Suprapubic skin (tissue), 4 donors: ENCODE measurements at regions not wholly inside any gene's neighbourhood (a gene's known extent, or its start where the extent isn't known, plus 50 kb on each side); places are given as distances from the start of the nearest gene placed in this dataset.

Experiments
- DNase-seq, 2 donors: peaks; one replicate each; pipeline ENCODE4 v3.0.0-alpha.2; 2019; ENCODE audit warnings: low spot score in 2 of 2
- H3K27ac ChIP-seq: fragments of 200-600 bp; sonication (generic); one replicate; pipeline ENCODE4 v1.5.1; 2019
- H3K27me3 ChIP-seq: fragments of 200-600 bp; sonication (generic); one replicate; pipeline ENCODE4 v1.5.1; 2019
- H3K36me3 ChIP-seq: fragments of 200-600 bp; sonication (generic); one replicate; pipeline ENCODE4 v1.5.1; 2019
- H3K4me1 ChIP-seq: fragments of 200-600 bp; sonication (generic); one replicate; pipeline ENCODE4 v1.5.1; 2019
- H3K4me3 ChIP-seq: fragments of 200-600 bp; sonication (generic); one replicate; pipeline ENCODE4 v1.5.1; 2019; ENCODE audit warnings: mild to moderate bottlenecking
- H3K9me3 ChIP-seq: fragments of 200-600 bp; sonication (generic); one replicate; pipeline ENCODE4 v1.5.1; 2019
- EP300 ChIP-seq: sonication (generic); formaldehyde crosslinking; IDR thresholded peaks from one replicate; pipeline ENCODE4 v1.6.1; 2017; ENCODE audit warnings: antibody characterized with exemption
- POLR2A ChIP-seq, 2 donors: fragments of 450-650 bp; IDR thresholded peaks; one replicate each; pipeline ENCODE4 v1.6.1; 2017; ENCODE audit warnings: antibody characterized with exemption in 2 of 2, mild to moderate bottlenecking in 2 of 2, moderate library complexity in 2 of 2
- POLR2AphosphoS5 ChIP-seq, 3 donors: sonication (generic); formaldehyde crosslinking; IDR thresholded peaks; one replicate each; pipeline ENCODE4 v1.6.1; 2017; ENCODE audit warnings: antibody characterized with exemption in 3 of 3
- WGBS: methylation state at CpG from one replicate; pipeline ENCODE4 v1.1.5; 2018; 5-methylcytosine and 5-hydroxymethylcytosine counted together
- TF ChIP-seq, protein P1 (sequence below), 2 donors: fragments of 200-600 bp in 1 of 2; fragments of 450-650 bp in 1 of 2; sonication (generic) in 1 of 2; IDR thresholded peaks; one replicate each; pipeline ENCODE4 v1.5.1; 2016 to 2019; ENCODE audit warnings: antibody characterized with exemption in 2 of 2, mild to moderate bottlenecking in 1 of 2, moderate library complexity in 1 of 2

DNA sequence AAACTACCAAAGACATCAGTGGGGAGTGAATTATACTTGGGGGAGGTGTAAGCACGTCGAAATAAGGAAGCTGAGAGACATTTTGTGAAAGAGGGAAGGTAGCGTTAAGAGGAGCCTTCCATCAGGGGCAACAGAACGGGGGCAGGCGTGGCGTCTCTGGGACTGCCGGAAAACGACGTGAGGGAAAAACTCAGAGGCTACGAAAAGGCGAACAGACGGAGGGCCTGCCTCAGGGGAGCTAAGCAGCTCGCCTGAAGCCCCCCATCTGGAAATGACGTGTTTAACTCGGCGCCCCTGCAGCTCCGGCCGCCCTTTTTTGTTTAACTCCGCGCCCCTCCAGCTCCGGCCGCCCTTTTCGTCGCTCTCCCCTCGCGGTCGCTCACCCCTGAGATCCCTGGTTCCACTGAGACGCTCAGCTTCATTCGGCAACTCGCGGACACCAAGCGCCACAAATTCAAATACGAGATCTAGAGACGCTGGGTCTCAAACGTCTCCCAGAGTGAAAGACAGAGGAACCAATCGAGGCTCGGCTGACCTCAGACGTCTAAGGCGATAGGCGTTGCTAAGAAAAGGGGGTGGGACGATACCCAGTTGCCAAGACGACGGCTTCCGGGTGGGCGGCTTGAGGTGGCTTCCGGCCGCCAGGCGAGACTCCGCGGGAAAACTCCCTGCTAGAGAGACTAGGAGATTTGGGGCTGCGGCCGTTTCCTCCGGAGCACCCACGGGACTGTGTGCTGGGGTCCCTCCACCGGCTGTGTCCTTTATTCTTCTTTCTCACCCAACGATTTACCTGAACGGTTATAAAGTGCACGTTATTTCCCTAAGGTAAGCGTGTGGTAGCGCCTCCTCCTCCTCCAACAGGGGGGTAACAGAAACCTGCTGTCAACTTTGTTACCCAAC, 383.2 kb downstream of the ZFHX3 start:
- peak overlapping the region; percentile 30 for H3K27ac ChIP-seq
- peak overlapping the region; percentile 85 for H3K4me3 ChIP-seq
- H3K9me3 ChIP-seq = no peaks in the 10 kb centered on the region
- under 1% methylated on average over 50 of the region's 60 CpGs for WGBS
- H3K4me1 ChIP-seq = peaks cover 14% of the 10 kb centered on the region
- H3K27me3 ChIP-seq = no peaks in the 10 kb centered on the region
- H3K36me3 ChIP-seq = no peaks in the 10 kb centered on the region
- TF ChIP-seq POLR2A (IDR thresholded peaks at IDR 0.05) = no peak
- TF ChIP-seq, protein P1, sequence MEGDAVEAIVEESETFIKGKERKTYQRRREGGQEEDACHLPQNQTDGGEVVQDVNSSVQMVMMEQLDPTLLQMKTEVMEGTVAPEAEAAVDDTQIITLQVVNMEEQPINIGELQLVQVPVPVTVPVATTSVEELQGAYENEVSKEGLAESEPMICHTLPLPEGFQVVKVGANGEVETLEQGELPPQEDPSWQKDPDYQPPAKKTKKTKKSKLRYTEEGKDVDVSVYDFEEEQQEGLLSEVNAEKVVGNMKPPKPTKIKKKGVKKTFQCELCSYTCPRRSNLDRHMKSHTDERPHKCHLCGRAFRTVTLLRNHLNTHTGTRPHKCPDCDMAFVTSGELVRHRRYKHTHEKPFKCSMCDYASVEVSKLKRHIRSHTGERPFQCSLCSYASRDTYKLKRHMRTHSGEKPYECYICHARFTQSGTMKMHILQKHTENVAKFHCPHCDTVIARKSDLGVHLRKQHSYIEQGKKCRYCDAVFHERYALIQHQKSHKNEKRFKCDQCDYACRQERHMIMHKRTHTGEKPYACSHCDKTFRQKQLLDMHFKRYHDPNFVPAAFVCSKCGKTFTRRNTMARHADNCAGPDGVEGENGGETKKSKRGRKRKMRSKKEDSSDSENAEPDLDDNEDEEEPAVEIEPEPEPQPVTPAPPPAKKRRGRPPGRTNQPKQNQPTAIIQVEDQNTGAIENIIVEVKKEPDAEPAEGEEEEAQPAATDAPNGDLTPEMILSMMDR (IDR thresholded peaks at IDR 0.05) = no peak
- TF ChIP-seq POLR2AphosphoS5 (IDR thresholded peaks at IDR 0.05) = no peak
- TF ChIP-seq EP300 = no peak
- peak; percentile 96 for DNase-seq

GRCh38 chr16:72664056-72664508, 383.8 kb downstream of the ZFHX3 start:
- H3K27me3 ChIP-seq = no peaks in the 10 kb centered on the region
- H3K36me3 ChIP-seq = no peaks in the 10 kb centered on the region
- no peak for DNase-seq
- peak overlapping the region; percentile 85 for H3K4me3 ChIP-seq
- peaks cover 14% of the 10 kb centered on the region for H3K4me1 ChIP-seq
- H3K9me3 ChIP-seq = no peaks in the 10 kb centered on the region
- TF ChIP-seq POLR2A (IDR thresholded peaks at IDR 0.05) (no peak), EP300 (no peak), POLR2AphosphoS5 (IDR thresholded peaks at IDR 0.05) (no peak)
- TF ChIP-seq, protein P1 (IDR thresholded peaks at IDR 0.05) = no peak
- 1% methylated on average over 18 of the region's 18 CpGs for WGBS
- H3K27ac ChIP-seq = no peak overlapping the region

- Histone ChIP-seq H3K4me1 (peaks cover 5% of the 10 kb centered on the region), H3K27ac (no peak overlapping the region), H3K4me3 (no peak overlapping the region), H3K27me3 (no peaks in the 10 kb centered on the region), H3K9me3 (peaks cover 4% of the 10 kb centered on the region), H3K36me3 (no peaks in the 10 kb centered on the region)
- no peak for DNase-seq
- TF ChIP-seq POLR2AphosphoS5 (IDR thresholded peaks at IDR 0.05) (no peak), POLR2A (IDR thresholded peaks at IDR 0.05) (no peak), EP300 (no peak)
- TF ChIP-seq, protein P1 (IDR thresholded peaks at IDR 0.05) = no peak
- 86% methylated on average over 5 of the region's 5 CpGs for WGBS
Observed at GRCh38 chr16:72658888-72659717, 388.8 kb downstream of the ZFHX3 start.

GRCh38 chr16:72657791-72658190, 390.1 kb downstream of the ZFHX3 start:
- Histone ChIP-seq H3K36me3 (no peaks in the 10 kb centered on the region), H3K27ac (no peak overlapping the region), H3K4me1 (no peaks in the 10 kb centered on the region), H3K9me3 (peaks cover 4% of the 10 kb centered on the region), H3K27me3 (no peaks in the 10 kb centered on the region), H3K4me3 (no peak overlapping the region)
- TF ChIP-seq, protein P1 (IDR thresholded peaks at IDR 0.05) = no peak
- no peak for DNase-seq

DNA sequence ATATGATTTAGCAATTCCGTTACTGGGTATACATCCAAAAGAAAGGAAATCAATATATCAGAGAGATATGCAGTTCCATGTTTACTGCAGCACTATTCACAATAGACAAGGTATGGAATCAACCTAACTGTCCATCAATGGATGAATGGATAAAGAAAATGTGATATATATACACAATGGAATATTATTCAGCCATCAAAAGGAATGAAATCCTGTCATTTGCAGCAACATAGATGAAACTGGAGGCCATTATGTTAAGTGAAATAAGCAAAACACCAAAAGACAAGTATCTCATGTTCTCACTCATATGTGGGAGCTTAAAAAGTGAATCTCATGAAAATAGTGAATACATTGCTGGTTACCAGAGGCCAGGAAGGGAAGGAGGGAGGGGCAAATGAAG, 390.8 kb downstream of the ZFHX3 start:
- no peaks in the 10 kb centered on the region for H3K27me3 ChIP-seq
- H3K9me3 ChIP-seq = peaks cover 4% of the 10 kb centered on the region
- H3K36me3 ChIP-seq = no peaks in the 10 kb centered on the region
- no peaks in the 10 kb centered on the region for H3K4me1 ChIP-seq
- no peak overlapping the region for H3K27ac ChIP-seq
- DNase-seq = no peak
- 88% methylated on average over 1 of the region's 1 CpG for WGBS
- no peak overlapping the region for H3K4me3 ChIP-seq
- TF ChIP-seq POLR2AphosphoS5 (IDR thresholded peaks at IDR 0.05) (no peak), POLR2A (IDR thresholded peaks at IDR 0.05) (no peak), EP300 (no peak)
- TF ChIP-seq, protein P1 (IDR thresholded peaks at IDR 0.05) = no peak
